Mammary epithelial cell (primary cell): ENCODE measurements at regions not wholly inside any gene's neighbourhood (a gene's known extent, or its start where the extent isn't known, plus 50 kb on each side); places are given as distances from the start of the nearest gene placed in this dataset.

Experiments used
- CTCF ChIP-seq, 2 donors: IDR thresholded peaks in 1 of 2; conservative IDR thresholded peaks in 1 of 2; 2 replicates each; pipeline ENCODE4 v1.5.1; 2011 to 2012; ENCODE audit warnings: inconsistent platforms in 2 of 2, low read length in 2 of 2, mild to moderate bottlenecking in 2 of 2, control low read depth in 1 of 2, low read depth in 1 of 2; ENCODE audit not compliant: insufficient read depth in 1 of 2; ENCODE audit errors: extremely low read depth in 1 of 2
- EZH2 ChIP-seq: IDR thresholded peaks from 2 replicates; pipeline ENCODE4 v1.6.1; 2012; ENCODE audit warnings: low read length, inconsistent platforms, borderline replicate concordance

- TF ChIP-seq CTCF (conservative IDR thresholded peaks at IDR 0.05 in 1 of 2, IDR thresholded peaks at IDR 0.05 in 1 of 2; ENCODE audit: extremely low read depth in 1 of 2, insufficient read depth in 1 of 2, low read depth in 1 of 2, low read length in 2 of 2) (no peak), EZH2 (no peak)
These were observed 332.9 kb upstream of the NT5C1B start for GRCh38 chr2:18922276-18922675.
